ENCODE measurements at regions not wholly inside any gene's neighbourhood (a gene's known extent, or its start where the extent isn't known, plus 50 kb on each side); places are given as distances from the start of the nearest gene placed in this dataset.
A peak's percentile ranks its signal among the peaks of the same experiment; 100 is the strongest.

GRCh38 chr2:14816069-14817060, 183.8 kb downstream of the LRATD1 start:
- TF ChIP-seq, protein P1, sequence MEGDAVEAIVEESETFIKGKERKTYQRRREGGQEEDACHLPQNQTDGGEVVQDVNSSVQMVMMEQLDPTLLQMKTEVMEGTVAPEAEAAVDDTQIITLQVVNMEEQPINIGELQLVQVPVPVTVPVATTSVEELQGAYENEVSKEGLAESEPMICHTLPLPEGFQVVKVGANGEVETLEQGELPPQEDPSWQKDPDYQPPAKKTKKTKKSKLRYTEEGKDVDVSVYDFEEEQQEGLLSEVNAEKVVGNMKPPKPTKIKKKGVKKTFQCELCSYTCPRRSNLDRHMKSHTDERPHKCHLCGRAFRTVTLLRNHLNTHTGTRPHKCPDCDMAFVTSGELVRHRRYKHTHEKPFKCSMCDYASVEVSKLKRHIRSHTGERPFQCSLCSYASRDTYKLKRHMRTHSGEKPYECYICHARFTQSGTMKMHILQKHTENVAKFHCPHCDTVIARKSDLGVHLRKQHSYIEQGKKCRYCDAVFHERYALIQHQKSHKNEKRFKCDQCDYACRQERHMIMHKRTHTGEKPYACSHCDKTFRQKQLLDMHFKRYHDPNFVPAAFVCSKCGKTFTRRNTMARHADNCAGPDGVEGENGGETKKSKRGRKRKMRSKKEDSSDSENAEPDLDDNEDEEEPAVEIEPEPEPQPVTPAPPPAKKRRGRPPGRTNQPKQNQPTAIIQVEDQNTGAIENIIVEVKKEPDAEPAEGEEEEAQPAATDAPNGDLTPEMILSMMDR (conservative IDR thresholded peaks at IDR 0.05; ENCODE audit: low read depth, low read length): no peak
- H3K4me3 ChIP-seq (ENCODE audit: low read depth, low read length): no peak overlapping the region
- DNase-seq (ENCODE audit: low read depth): no peak

- H3K4me3 ChIP-seq (ENCODE audit: low read depth, low read length): no peak overlapping the region
- DNase-seq (ENCODE audit: low read depth): no peak
- TF ChIP-seq, protein P1 (conservative IDR thresholded peaks at IDR 0.05; ENCODE audit: low read depth, low read length): no peak
Measured at GRCh38 chr2:14817848-14818247, 185.3 kb downstream of the LRATD1 start.

- TF ChIP-seq, protein P1 (conservative IDR thresholded peaks at IDR 0.05; ENCODE audit: low read depth, low read length): no peak
- no peak overlapping the region for H3K4me3 ChIP-seq (ENCODE audit: low read depth, low read length)
- DNase-seq (ENCODE audit: low read depth): no peak
Measured at GRCh38 chr2:14826518-14826917, 194.0 kb downstream of the LRATD1 start.

DNA sequence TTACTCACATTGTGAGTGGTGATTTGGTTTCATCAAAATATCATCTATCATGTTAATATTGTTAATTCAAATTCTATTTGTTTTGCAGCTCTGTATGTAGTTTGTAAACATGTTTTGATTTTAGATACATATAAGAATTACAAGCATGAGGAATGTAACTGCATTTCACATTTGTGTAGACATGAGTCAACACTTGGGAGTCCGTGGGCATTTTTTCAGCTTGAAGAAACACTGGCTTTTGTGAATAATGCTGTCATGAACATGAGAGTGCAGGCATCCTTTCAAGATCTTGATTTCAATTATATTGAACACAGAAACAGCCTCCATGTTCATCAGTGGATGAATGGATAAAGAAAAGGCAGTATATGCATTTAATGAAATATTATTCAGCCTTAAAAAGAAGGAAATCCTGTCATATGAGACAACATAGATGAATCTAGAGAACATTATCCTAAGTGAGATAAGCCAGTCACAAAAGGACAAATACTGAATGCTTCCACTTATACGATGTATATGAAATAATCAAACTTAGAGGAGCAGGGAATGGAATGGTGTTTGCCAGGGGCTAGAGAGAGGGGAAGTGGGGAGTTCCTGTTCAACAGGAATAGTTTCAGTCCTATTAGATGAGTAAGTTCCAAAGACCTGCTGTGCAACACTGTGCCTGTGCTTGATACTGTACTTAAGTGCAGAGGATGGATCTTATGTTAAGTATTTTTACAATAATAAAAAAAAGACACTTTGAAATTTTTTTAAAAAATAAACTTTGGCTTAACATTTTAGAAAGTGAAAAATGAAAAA, 194.9 kb downstream of the LRATD1 start:
- TF ChIP-seq, protein P1 (conservative IDR thresholded peaks at IDR 0.05; ENCODE audit: low read depth, low read length): no peak
- no peak for DNase-seq (ENCODE audit: low read depth)

DNA sequence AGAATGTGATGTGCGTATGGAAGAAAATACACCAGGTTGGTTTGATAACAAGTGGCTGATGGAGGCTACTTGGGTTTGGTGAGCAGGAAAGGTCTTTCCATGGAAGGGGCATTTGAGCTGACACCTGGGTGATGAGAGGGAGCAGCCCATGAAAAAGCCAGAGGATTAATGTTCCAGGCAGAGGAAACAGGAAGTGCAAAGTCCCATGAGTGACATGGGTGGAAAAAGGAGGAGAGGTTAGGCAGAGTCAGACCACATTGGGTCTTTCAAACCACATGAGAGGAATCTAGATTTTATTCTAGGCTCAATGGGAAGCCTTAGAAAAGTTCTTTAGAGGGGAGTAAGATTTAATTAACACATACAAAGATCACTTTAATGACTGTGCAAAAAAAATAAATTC, 195.7 kb downstream of the LRATD1 start:
- H3K4me3 ChIP-seq (ENCODE audit: low read depth, low read length): no peak overlapping the region
- no peak for DNase-seq (ENCODE audit: low read depth)

More for the DNA sequence above, 194.9 kb downstream of the LRATD1 start:
- H3K4me3 ChIP-seq (ENCODE audit: low read depth, low read length): no peak overlapping the region

DNA sequence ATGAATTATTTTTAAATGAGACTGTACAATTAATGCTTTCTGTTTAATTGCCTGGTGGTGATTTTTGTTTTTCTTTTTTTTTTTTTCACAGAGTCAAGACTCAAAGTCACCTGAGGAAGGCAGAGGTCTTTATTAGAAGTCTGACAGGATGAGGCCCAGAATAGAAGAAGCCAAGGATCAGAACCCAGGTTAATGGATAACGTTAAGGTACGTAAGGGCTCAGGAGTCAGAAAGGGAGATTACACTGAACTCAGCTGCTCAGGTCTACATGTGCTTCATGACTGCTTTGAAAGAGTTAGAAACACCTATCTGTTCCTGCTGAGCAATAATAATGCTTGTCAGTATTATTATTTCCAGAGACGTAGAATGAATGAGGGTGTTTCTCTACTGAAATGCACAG, 196.5 kb downstream of the LRATD1 start:
- no peak overlapping the region for H3K4me3 ChIP-seq (ENCODE audit: low read depth, low read length)
- TF ChIP-seq, protein P1 (conservative IDR thresholded peaks at IDR 0.05; ENCODE audit: low read depth, low read length): no peak
- peak; percentile 16 for DNase-seq (ENCODE audit: low read depth)

More for the DNA sequence above, 195.7 kb downstream of the LRATD1 start:
- TF ChIP-seq, protein P1 (conservative IDR thresholded peaks at IDR 0.05; ENCODE audit: low read depth, low read length): no peak

Data from epithelial cell of proximal tubule (primary cell).